GM12878 (cell line): ENCODE measurements at regions not wholly inside any gene's neighbourhood (a gene's known extent, or its start where the extent isn't known, plus 50 kb on each side); places are given as distances from the start of the nearest gene placed in this dataset.

Source experiments
- ATAC-seq: fragments of 200-7000 bp; cut with Tn5 transposase; 3 replicates; pipeline ENCODE4 v1.9.1; 2020; ENCODE audit warnings: mild to moderate bottlenecking, moderate library complexity
- BruUV-seq: library from RNA; stranded (reverse); fragments of 400-500 nt; replicated peaks from 2 replicates; lab custom pipeline; 2021; lab: Mats Ljungman, UMichigan
- CTCF ChIA-PET: fragments of 300-600 bp; sonication (Branson Sonifier 250); formaldehyde crosslinking; extraction: SDS; loops from one replicate; lab custom pipeline; 2021; ENCODE audit warnings: inconsistent platforms; lab: Yijun Ruan, JAX
- POLR2A ChIA-PET: fragments of 350-600 bp; formaldehyde crosslinking; extraction: SDS; loops from one replicate; lab custom pipeline; 2021; ENCODE audit warnings: inconsistent platforms; lab: Charles Lee
- RAD21 ChIA-PET: fragments of 300-600 bp; sonication (Branson Sonifier 250); formaldehyde crosslinking; loops from one replicate; lab custom pipeline; 2023; ENCODE audit warnings: antibody characterized with exemption; ENCODE audit not compliant: unreplicated experiment; lab: Charles Lee
- SMC1A ChIA-PET: fragments of 300-600 bp; sonication (Branson Sonifier 250); formaldehyde crosslinking; loops from one replicate; lab custom pipeline; 2023; ENCODE audit not compliant: unreplicated experiment, uncharacterized antibody; lab: Charles Lee
- DNase-seq: peaks from one replicate; pipeline ENCODE4 v3.0.0-alpha.2; 2011; ENCODE audit warnings: low read depth, low spot score
- FAIRE-seq: peaks from 3 replicates; lab custom pipeline; 2011; peaks lifted over from hg19 to GRCh38; lab: Jason Lieb, UNC
- H2AFZ ChIP-seq: 2 replicates; pipeline ENCODE4 v1.6.0; 2011; ENCODE audit warnings: low read depth, low read length, control low read depth; ENCODE audit not compliant: control insufficient read depth
- H3K27ac ChIP-seq: 2 replicates; pipeline ENCODE4 v1.5.1; 2011; ENCODE audit warnings: control low read depth; ENCODE audit not compliant: control insufficient read depth, insufficient read depth
- H3K27me3 ChIP-seq, 2 experiments: replicated peaks in 1 of 2; 2 replicates each; pipeline versions ENCODE4 v1.6.0 to v1.6.1; 2011; ENCODE audit warnings: low read length in 1 of 2; ENCODE audit not compliant: control insufficient read depth in 2 of 2, insufficient read depth in 2 of 2
- H3K36me3 ChIP-seq, 2 experiments: 2 replicates each; pipeline ENCODE4 v1.5.1; 2011; ENCODE audit warnings: low read length in 1 of 2; ENCODE audit not compliant: control insufficient read depth in 2 of 2, insufficient read depth in 2 of 2
- H3K4me1 ChIP-seq: 2 replicates; pipeline ENCODE4 v1.6.1; 2011; ENCODE audit warnings: mild to moderate bottlenecking, low read length, moderate library complexity, mixed read lengths; ENCODE audit not compliant: control insufficient read depth, insufficient read depth
- H3K4me2 ChIP-seq: 2 replicates; pipeline ENCODE4 v1.6.0; 2011; ENCODE audit warnings: control low read depth; ENCODE audit not compliant: control insufficient read depth, insufficient read depth
- H3K4me3 ChIP-seq: fragments of 200-600 bp; sonication (generic); 2 replicates; pipeline ENCODE4 v1.5.1; 2016
- H3K79me2 ChIP-seq: 2 replicates; pipeline ENCODE4 v1.6.0; 2011; ENCODE audit warnings: low read length; ENCODE audit not compliant: control insufficient read depth, insufficient read depth
- H3K9ac ChIP-seq: 2 replicates; pipeline ENCODE4 v1.8.0; 2011; ENCODE audit warnings: low read length, control low read depth, mixed read lengths; ENCODE audit not compliant: control insufficient read depth, insufficient read depth
- H3K9me3 ChIP-seq: replicated peaks from 3 replicates; pipeline ENCODE4 v1.5.1; 2011; ENCODE audit warnings: mild to moderate bottlenecking, low read length; ENCODE audit not compliant: control insufficient read depth, insufficient read depth
- H4K20me1 ChIP-seq: 2 replicates; pipeline ENCODE4 v1.6.0; 2011; ENCODE audit not compliant: control insufficient read depth, insufficient read depth
- ASH2L ChIP-seq: fragments of 300-600, 200-600 bp; sonication (generic); IDR thresholded peaks from 2 replicates; pipeline ENCODE4 v1.6.1; 2017; ENCODE audit warnings: low read depth, mild to moderate bottlenecking, borderline replicate concordance
- BMI1 ChIP-seq: fragments of 450-650 bp; IDR thresholded peaks from 2 replicates; pipeline ENCODE4 v1.6.1; 2016; ENCODE audit warnings: mild to moderate bottlenecking, moderate library complexity, borderline replicate concordance
- HDAC6 ChIP-seq: fragments of 200-600 bp; sonication (generic); IDR thresholded peaks from one replicate; pipeline ENCODE4 v1.8.0; 2017; ENCODE audit warnings: antibody characterized with exemption; ENCODE audit not compliant: unreplicated experiment
- IKZF1 ChIP-seq: fragments of 450-650 bp; conservative IDR thresholded peaks from 2 replicates; pipeline ENCODE4 v1.6.1; 2017; ENCODE audit warnings: antibody characterized with exemption, mild to moderate bottlenecking
- MYB ChIP-seq: fragments of 150-350 bp; IDR thresholded peaks from 2 replicates; pipeline ENCODE4 v1.6.1; 2014; ENCODE audit warnings: mild to moderate bottlenecking, low read depth, low read length, borderline replicate concordance
- MYC ChIP-seq: IDR thresholded peaks from 2 replicates; pipeline ENCODE4 v1.6.1; 2011; ENCODE audit warnings: mild to moderate bottlenecking, low read length, moderate library complexity, inconsistent platforms; ENCODE audit not compliant: insufficient read depth, insufficient replicate concordance, insufficient read length, severe bottlenecking
- NFXL1 ChIP-seq: fragments of 450-650 bp; IDR thresholded peaks from 2 replicates; pipeline ENCODE4 v1.6.1; 2017; ENCODE audit warnings: antibody characterized with exemption, mild to moderate bottlenecking, borderline replicate concordance
- NRF1 ChIP-seq: conservative IDR thresholded peaks from 2 replicates; pipeline ENCODE4 v1.6.1; 2011; ENCODE audit warnings: mild to moderate bottlenecking, low read depth, low read length, improper control_type of control experiment
- POLR2AphosphoS5 ChIP-seq: IDR thresholded peaks from 2 replicates; pipeline ENCODE4 v1.6.1; 2011; ENCODE audit warnings: mild to moderate bottlenecking, low read length, inconsistent platforms
- RELB ChIP-seq: fragments of 450-650 bp; IDR thresholded peaks from 2 replicates; pipeline ENCODE4 v1.6.1; 2017; ENCODE audit warnings: low read depth, mild to moderate bottlenecking, moderate library complexity
- STAT1 ChIP-seq: fragments of 450-650 bp; conservative IDR thresholded peaks from 2 replicates; pipeline ENCODE4 v1.6.1; 2014; ENCODE audit warnings: antibody characterized with exemption, mild to moderate bottlenecking
- TAF1 ChIP-seq: IDR thresholded peaks from 2 replicates; pipeline ENCODE4 v1.6.1; 2011; ENCODE audit warnings: mild to moderate bottlenecking, low read depth, low read length, borderline replicate concordance
- ZNF274 ChIP-seq: IDR thresholded peaks from one replicate; pipeline ENCODE4 v1.8.0; 2011; ENCODE audit not compliant: insufficient read length, insufficient read depth
- ZSCAN29 ChIP-seq: fragments of 450-650 bp; IDR thresholded peaks from 2 replicates; pipeline ENCODE4 v1.6.1; 2017; ENCODE audit warnings: mild to moderate bottlenecking, moderate library complexity
- ZZZ3 ChIP-seq: IDR thresholded peaks from 2 replicates; pipeline ENCODE4 v1.6.1; 2011; ENCODE audit warnings: low read depth; ENCODE audit not compliant: control insufficient read depth, insufficient read length
- WGBS: methylation state at CpG from one replicate; pipeline ENCODE4 v1.1.6; 2016; ENCODE audit warnings: low lambda C conversion rate; ENCODE audit not compliant: insufficient replicate concordance, insufficient coverage; ENCODE audit errors: missing lambda C conversion rate; 5-methylcytosine and 5-hydroxymethylcytosine counted together
- in situ Hi-C: fragments of 300-500 bp; cut with MboI; formaldehyde crosslinking; loops from 9 replicates; pipeline ENCODE4 v1.14.3; 2018; ENCODE audit warnings: mixed read lengths
- intact Hi-C: fragments of 100-400 bp; cut with micrococcal nuclease; formaldehyde crosslinking; loops from one replicate; pipeline ENCODE4 v1.14.2; 2022; ENCODE audit not compliant: unreplicated experiment

GRCh38 chr2:237191714-237192081 is 106.0 kb downstream of the COPS8 start:
- 26% methylated on average over 8 of the region's 8 CpGs for WGBS
- in situ Hi-C loops: no loop called here
- Histone ChIP-seq H4K20me1 (no peaks in the 10 kb centered on the region), H3K4me2 (no peak overlapping the region), H3K27ac (no peak overlapping the region), H2AFZ (no peak overlapping the region), H3K9ac (no peak overlapping the region), H3K79me2 (no peaks in the 10 kb centered on the region), H3K9me3 (no peaks in the 10 kb centered on the region), H3K4me1 (no peaks in the 10 kb centered on the region), H3K36me3 (no peaks in the 10 kb centered on the region), H3K27me3 (no peaks in the 10 kb centered on the region; a peak in 1 of 4 replicates), H3K4me3 (no peak overlapping the region)
- ChIA-PET POLR2A (no interaction called here), CTCF (interaction anchor here (0.7 to 1.5 kb wide), 3 partner anchors 10 to 37 kb away, joined by 3 to 4 read pairs (median 3); no protein-coding TSS in a partner anchor), RAD21 (interaction anchor here (1.8 kb wide), 1 partner anchor 10 kb away, joined by 4 read pairs; no protein-coding TSS in a partner anchor), SMC1A (interaction anchor here (1.0 to 1.6 kb wide), 2 partner anchors 10 to 11 kb away, joined by 3 to 6 read pairs; no protein-coding TSS in a partner anchor)
- TF ChIP-seq ZNF274 (no peak), BMI1 (no peak), ZZZ3 (no peak), MYC (no peak), TAF1 (no peak), RELB (no peak), ZSCAN29 (no peak), NFXL1 (no peak), NRF1 (no peak), POLR2AphosphoS5 (no peak), IKZF1 (no peak), STAT1 (no peak), MYB (no peak), HDAC6 (no peak), ASH2L (no peak)
- intact Hi-C loops: no loop called here
- ATAC-seq: no peak
- DNase-seq: no peak
- no TSS peak for BruUV-seq
- FAIRE-seq: no peak
